NCI-H524 (cell line): ENCODE measurements at regions not wholly inside any gene's neighbourhood (a gene's known extent, or its start where the extent isn't known, plus 50 kb on each side); places are given as distances from the start of the nearest gene placed in this dataset.
"Not testable (repeated sequence)": the region's sequence is repeated elsewhere in the genome, so short reads cannot be mapped to it uniquely, and the experiment has no call there.

Experiments used
- DNase-seq, 2 experiments: peaks; one replicate each; lab custom pipeline; 2025; lab: John Stamatoyannopoulos, UW

DNA sequence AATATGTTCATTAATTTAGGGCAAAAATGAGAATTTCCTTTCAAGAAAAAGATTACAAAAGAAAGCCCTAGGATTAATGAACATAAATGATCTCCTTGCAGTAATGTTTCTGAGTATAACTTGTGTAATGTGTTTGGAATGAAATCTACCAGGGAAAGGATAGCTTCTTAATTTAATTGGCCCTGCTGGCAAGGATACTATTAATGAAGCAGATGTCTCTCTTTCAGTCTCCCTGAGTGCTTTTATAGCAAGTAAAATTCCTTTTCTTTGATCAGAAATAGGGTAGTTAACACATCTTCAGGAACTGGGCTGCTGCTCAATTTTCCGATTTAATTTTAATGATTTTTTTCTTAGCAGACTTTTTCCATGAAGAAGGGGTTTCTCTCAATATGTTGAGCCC, 379.4 kb upstream of the PDE3A start:
- DNase-seq: peak in 1 of 2 experiments; percentile 34

DNA sequence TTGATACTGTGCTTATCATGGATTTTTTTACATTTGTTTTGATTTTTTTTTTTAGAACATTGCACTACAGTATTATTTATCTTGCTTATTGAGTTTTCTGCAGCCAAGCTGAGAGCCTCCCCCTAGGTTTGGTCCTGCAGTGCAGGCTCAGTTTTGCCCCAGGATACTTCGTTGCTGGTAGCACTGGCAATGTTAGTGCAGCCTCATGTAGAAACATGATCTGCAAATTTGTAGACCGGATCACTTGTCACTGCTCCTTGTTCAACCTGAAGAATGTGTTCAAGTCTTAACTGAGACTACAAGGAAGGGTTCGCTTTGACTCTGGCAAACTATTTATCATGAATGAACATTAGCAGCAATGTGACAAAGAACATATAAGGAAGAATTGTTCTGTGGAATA, 377.2 kb upstream of the PDE3A start:
- no peak for DNase-seq

DNA sequence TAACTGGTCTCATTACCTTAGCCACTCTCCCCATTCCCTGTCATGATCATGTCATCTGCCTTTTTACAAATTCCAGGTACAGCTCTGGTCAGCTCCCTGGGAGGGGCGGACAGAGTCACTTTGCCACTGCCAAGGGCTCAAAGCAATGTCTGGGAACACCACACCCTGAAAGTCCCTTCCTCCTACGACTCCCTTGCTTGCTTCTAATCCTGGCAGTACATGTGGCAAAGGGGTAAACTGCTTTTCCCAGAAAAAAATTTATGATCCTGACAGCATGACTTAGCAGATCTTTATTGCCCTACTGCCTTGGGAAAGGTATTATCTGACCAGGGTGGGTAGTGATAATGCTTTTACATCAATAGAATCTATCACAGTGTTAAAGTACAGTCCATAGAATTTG, 376.0 kb upstream of the PDE3A start:
- no peak for DNase-seq

DNA sequence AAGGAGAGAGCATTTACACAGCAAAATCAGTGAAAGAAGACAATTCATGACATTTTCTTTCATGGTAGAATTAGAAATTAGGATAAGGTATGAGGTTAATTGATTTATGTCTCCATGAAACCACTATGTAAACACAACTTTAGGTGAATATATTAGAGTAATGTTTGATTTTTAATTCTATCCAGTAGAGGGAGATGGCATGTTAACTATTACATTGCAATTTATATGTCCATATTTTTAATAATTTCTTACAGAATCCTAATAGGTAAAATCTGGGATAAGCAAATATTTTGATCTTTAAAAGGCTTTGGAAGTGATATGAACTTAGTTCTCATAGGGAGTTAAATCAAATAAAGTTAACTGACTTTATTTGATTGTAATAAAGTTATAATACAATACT, 373.4 kb upstream of the PDE3A start:
- DNase-seq: no peak

DNA sequence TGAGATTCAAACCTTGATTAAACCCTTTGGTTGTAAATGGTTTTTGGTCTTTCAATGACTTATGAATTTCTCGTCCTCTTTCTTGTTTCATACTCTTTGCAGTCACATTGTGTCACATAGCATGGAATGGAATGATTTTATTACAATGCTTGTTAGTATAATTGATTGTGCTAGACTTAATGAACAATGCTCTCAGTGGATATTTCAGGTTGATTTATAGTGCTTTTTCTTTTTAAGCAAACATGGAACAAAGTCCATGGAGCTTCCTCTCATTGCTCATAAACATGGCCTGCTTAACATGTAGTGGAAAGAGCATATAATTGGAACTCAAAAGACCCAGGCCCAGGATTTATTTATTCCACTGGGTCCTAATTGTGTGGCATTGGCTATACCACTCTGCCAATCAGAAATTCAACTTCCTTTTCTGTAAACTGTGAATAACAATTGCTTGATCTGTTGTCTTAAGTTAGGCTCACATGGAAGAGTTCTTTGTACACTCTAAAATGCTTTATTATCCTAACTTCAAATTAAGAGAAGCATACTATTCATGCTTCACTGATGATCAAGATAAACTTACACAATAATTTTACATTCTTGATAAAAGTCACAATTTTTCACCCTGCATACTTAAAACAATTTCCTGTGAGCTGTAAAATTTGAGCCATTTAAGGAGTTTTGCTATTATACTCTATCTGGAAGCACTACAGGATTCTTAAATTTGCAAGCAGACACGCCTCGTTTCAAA, 370.5 kb upstream of the PDE3A start:
- DNase-seq: no peak

DNA sequence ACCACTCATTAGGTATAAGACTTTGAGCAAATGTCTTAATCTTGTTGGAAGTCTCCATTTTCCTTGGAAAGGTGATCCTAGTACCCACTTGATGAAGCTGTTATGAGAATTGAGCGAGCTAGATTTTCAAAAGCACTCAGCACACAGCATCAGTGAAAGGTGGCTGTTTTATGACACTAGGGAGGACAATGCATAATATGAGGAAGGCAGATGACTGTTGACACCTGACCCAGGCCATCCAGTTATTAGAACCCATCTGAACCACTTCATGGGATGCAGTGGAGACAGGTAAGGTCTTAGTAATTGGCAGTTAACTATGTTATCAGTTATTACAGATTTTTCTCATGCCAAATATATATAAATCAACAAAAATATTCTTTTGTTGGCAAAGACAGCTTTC, 369.9 kb upstream of the PDE3A start:
- peak in 1 of 2 experiments; percentile 11 for DNase-seq

DNA sequence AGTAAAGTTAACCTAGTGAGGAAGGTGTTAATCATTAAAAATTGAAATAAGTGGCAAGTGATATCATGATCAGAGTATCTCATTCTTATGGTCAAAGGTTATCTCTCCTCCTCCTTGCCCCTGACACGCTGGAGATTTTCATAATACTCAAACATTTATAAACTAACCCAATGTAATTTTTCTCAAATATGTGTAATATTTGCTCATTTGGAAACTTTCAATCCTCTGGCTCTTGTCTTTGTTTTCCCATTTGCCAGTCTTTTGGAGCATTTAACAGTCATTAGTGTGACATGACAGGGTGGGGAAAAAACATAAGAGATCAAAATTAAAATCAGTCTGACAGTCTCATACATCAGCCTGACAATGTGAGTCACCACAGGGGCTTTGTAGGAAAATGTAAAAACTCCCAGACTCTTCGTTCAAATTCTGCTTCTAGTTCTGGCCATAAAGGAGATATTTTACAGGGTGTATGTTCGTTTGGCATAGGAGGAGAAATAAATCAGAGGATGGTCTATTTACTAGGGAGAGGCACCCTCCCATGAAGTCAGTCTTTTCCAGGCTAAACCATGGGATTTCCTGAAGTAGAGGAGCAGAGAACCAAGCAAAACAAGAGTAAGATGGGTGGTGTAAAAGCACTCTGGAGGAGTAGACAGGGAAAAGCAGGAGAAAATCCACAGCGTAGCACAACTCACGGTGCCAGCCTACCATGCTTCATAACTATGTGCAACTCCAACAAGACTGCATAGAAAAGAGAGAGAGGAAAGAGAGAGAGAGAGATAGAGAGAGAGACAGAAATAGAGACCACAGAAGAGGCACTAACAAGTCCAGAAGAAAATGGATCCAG, 369.2 kb upstream of the PDE3A start:
- no peak for DNase-seq

DNA sequence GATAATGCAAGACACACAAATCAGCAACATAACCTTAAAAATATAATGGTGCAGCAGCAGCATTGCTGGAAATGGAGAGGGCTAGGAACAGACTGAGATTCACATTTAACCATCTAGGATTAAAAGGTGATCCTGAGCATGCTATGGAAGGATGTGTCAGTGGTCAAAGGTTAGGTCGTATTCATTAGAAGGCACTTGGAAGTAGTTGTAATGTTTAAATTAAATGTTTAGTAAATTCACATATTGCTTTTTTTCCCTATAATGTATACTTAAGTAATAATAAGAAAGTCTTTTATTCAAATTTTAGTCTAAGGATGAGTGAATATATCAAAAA, 368.6 kb upstream of the PDE3A start:
- no peak for DNase-seq

DNA sequence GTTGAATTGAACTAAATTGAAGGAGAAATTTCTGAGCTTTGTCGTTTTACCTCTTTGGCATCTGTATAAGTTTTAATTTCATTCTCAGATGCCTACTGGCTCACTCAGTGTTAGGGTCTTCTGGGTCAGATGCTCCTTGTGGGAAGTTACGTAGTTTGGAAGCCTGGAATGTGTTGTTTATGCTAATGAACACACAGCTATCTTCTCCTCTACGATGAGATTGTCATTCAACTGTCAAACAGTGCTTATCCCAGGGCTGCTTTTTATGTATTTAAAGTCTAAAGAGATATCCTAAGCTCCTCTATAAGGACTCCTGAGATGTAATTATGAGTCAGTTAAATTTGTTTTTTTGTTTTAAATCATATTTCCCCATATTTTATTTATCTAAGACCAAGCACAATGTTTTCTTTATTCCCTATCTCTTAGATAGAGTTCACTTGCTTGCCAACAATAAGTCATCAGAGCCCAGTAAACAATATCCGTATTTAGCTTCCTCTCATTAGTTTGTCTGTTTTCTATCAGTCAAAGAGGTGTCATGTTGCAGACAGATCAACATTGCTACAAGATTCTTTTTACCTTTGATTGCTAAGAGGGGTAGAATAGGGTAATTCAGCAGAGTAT, 368.0 kb upstream of the PDE3A start:
- no peak for DNase-seq

DNA sequence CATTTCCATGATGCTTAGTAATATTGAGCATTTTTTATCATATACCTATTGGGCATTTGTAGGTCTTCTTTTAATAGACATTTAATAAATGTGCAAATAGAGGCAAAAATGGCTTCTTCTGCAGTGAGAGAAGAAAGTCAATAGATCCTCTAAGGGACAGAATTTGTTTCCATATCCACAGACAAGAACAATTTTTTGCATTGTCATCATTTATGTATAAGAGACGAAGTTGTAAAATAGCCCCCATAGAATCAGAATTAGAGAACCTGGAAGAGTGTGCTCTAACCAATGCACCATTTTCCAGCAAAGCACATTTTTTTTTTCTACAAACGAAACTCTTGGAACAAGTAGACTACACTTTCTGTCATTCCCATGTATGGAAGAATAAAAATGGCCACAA, 365.1 kb upstream of the PDE3A start:
- DNase-seq: no peak

DNA sequence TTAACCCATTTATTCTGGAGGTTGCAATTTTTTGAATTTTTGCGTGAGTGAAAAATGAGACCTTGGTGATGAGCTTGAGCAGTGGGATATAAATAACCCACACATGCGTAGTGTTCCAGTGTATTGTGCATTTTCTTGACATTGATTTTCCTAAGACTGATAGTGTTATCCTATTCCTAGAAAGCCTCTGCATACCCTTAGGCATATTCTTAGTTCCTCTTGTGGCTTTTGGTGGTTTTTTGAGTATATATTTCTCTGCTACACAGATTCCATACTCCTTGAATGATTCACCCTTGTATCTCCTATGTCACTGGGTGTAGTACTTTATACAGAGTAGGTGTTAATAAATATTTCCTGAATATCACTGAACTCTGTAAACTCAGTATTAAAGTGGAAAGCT, 363.4 kb upstream of the PDE3A start:
- no peak for DNase-seq

DNA sequence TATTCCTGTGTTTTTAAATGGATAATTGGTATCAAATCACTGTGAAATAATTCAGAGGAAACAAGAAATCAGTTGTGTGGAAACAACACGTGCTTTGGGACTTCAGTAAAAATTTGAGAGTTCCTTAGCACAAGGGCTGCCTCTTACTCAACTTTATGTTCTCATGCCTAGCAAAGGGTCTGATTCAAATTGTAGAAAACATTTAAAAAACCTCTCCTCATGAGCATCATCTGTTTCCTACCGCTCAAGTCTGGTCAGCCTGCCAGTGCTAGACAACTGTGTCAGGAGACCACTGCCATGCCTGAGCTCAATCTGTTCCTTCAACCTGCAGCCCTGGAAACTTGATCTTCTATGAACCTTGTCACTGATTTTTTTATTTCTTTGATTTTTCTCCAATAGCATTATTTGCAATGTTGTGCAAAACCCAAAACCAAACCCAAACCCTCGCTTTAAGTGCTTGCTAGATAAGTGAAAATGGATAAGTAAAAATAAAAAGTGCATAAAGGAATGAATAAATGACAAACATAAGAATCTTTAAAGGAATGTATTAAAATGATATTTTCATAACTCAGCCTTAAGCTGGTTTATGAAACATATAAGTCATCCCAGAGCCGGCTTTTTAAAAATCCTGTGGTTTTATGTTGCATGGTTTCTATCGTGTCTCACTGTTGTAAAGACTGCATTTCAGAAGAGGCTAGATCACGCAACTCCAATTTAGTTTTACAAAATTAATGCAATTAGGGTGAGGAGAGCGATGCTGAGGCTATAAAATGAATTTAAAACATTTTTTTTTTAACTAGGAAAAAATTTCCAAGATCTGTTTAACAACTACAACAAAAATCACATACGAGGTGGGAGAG, 361.2 kb upstream of the PDE3A start:
- no peak for DNase-seq

DNA sequence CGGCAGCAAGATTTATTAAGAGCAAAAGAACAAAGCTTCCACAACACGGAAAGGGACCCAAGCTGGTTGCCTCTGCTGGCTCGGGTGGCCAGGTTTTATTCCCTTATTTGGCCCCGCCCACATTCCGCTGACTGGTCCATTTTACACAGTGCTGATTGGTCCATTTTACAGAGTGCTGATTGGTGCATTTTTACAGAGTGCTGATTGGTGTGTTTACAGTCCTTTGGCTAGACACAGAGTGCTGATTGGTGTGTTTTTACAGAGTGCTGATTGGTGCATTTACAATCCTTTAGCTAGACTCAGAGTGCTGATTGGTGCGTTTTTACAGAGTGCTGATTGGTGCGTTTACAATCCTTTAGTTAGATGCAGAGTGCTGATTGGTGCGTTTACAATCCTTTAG, 358.4 kb upstream of the PDE3A start:
- not testable (repeated sequence) for DNase-seq

DNA sequence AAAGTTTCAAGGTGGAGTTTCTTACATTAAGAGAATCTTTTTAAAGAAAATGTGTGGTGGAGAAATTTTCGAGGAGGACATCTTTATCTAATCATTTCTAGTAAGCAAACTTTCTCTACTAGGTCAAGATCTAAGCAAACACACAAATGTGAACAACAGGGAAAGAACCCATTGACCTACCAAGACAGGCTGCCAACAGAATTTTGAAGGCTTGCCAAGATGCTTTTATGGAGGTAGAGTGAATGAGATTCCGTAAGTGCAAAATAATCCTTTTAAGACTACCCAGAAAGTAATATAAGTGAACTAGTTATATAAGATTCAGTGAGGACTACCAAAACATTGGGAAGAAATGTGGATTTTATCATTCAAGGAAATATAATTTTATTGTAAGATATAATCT, 357.1 kb upstream of the PDE3A start:
- DNase-seq: no peak

DNA sequence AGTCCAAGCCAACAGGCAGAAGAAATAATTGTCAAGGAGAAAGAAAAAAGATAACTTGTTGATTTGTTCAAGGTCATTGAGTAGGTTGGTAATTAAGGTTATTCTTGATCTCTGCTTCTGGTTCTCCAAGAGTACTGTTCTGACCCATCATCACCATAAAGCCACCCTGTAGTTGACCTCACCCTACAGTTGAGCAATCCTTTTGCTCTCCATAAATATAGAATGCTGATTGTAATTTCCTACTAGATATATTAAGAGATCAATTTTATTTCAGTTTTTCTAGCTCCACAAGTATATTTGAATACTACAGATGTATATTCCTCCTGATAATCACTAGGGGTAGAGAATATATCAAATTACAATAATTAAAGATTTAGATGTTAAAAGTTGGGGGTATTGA, 350.5 kb upstream of the PDE3A start:
- no peak for DNase-seq

DNA sequence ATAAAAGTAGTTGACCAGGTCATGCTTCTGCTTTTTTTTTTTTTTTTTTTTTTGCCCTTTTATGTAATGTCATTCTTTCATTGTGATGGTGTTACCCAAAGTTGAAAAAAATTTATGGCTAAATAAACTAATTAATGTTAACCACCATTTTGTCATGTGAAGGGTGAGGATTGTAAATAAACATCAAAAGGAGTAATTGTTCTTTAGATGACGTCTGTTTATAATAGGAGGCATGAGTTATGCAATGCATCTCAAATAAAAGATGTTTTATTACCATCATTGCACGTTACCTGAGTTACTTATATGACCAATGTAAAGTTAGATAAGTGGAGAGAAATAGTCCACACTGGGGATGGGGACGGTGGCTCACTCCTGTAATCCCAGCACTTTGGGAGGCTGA, 349.9 kb upstream of the PDE3A start:
- no peak for DNase-seq

DNA sequence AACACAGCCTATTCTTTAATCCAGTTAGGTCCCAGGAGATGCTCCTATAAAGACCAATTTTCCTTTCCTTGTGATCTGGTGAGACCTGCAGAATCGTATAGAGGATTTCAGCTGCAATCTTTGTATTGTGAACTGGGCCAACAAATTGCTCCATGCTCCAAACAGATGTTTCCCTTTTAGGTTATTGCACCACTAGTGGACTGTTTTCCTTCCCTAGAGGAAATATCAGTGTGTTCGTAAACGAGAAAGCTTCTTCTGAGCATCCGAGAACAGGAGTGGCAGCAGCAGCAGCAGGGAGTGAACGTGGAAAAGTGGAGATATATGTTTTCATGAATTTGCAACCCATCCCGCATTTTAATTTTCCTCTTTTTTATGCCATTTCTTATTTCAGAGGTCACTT, 344.1 kb upstream of the PDE3A start:
- DNase-seq: no peak

DNA sequence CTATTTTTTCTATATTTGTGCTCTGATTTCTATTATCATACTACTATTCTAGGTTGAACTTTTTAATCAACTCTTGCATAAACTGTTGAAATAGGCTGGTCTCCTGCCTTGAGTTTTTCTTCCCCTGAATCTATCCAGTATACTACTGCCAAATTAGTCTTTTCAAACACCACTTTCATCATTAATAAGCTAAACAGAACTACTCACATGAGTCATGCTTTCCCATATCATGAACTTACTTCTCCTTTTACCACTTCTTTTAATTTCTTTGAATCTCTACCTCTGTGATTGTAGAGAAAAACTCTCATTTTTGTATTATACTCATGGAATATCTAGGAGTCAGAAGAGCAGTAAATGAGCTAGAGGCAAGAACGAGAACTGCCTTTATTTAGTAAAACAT, 340.3 kb upstream of the PDE3A start:
- DNase-seq: no peak

DNA sequence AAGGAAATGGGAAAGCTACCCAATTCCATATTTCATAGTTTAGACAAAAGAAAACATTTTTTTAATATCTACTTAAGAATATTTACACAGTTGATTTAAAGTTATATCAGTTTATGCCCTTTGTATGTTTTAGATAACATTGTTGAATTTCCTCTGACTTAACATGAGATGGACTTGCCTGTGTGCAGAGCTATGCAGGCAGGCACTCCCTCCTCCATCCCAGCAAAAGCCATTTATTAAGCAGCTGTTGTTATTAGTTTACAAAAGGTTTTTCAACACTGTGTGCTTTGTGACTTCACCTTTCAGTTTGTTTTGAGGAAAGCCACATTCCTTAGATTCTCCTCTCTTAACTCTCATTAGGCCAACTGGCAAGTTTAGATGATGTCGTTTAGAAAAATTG, 337.5 kb upstream of the PDE3A start:
- DNase-seq: no peak

DNA sequence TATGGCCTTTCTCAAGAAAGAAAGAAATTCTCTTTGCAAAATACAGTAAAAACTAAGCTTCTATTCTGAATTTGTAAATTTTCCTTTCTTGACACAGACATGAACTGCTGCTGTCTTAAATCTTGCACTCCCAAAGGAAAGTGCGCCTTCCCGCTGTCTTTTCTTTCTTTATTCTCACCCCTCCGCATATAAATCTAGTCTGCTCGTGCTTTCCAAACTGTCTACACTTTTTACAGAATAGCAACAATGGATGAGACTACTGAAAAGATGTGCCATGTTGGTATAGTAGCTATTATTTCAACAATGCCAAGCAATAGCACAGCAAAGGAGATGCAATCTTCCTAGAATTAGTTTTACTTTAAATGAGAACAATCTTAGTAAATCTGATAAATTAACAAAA, 328.8 kb upstream of the PDE3A start:
- DNase-seq: no peak

DNA sequence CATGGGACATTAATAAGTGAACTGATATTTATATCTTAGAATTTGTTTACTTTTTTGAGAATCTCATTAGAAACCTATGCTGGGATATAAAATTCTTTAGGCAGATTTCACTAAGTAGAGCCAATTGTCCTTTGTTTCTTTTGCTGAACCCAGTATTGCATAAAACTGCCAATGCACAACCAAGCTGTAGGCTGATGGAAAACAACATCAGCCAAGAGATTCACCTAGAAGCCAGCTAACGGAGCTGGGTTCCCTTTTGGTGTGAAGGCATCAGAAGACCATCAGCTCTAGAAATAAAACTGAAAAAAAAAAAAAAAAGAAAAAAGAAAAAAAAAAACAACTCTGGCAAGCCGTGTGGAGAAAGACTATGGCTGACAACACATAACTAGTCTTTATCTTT, 328.2 kb upstream of the PDE3A start:
- no peak for DNase-seq

DNA sequence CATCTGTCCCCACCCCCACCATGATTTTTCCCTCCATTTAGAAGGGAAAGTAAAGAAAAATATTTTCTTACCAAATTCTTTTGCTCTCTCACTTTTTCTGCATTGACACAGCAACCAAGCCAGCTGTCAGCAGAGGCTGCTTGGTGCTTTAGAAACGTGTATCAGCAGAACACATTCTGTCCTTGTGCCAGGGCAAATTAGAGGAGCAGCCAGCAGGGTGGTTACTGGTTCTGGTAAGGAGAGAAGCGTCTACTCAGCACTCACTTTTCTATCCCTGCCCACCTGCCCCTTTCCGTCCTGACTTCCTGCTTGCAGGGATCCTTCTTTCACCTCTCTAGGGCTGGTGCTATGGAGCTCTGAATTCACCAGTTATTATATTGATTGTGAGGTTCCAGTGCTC, 327.5 kb upstream of the PDE3A start:
- DNase-seq: peak in 1 of 2 experiments; percentile 1
